GM10266 (cell line): ENCODE measurements at regions not wholly inside any gene's neighbourhood (a gene's known extent, or its start where the extent isn't known, plus 50 kb on each side); places are given as distances from the start of the nearest gene placed in this dataset.
"Not testable (repeated sequence)": the region's sequence is repeated elsewhere in the genome, so short reads cannot be mapped to it uniquely, and the experiment has no call there.

Experiments
- DNase-seq: peaks from one replicate; pipeline ENCODE4 v3.0.0; 2012; ENCODE audit errors: extremely low spot score
- CTCF ChIP-seq: IDR thresholded peaks from 2 replicates; pipeline ENCODE4 v1.5.1; 2012; ENCODE audit warnings: mild to moderate bottlenecking, low read depth; ENCODE audit not compliant: control insufficient read depth, insufficient read depth; ENCODE audit errors: missing control alignments

GRCh38 chr3:110344487-110344886, 727.1 kb upstream of the NECTIN3 start:
- TF ChIP-seq CTCF, result no peak
- DNase-seq, result no peak

- no peak for TF ChIP-seq CTCF
- no peak for DNase-seq
Observed at GRCh38 chr3:110344897-110345767, 726.5 kb upstream of the NECTIN3 start.

- no peak for DNase-seq
- TF ChIP-seq CTCF, result no peak
Observed at GRCh38 chr3:110349295-110349694, 722.3 kb upstream of the NECTIN3 start.

- TF ChIP-seq CTCF, result no peak
- DNase-seq, result no peak
Observed at GRCh38 chr3:110352841-110353604, 718.6 kb upstream of the NECTIN3 start.

- no peak for TF ChIP-seq CTCF
- no peak for DNase-seq
Observed at GRCh38 chr3:110362751-110363150, 708.9 kb upstream of the NECTIN3 start.

GRCh38 chr3:110367289-110367688, 704.3 kb upstream of the NECTIN3 start:
- not testable (repeated sequence) for DNase-seq

- no peak for TF ChIP-seq CTCF
- no peak for DNase-seq
Observed at GRCh38 chr3:110375751-110376518, 695.7 kb upstream of the NECTIN3 start.
